NCI-H748 (cell line): ENCODE measurements at regions not wholly inside any gene's neighbourhood (a gene's known extent, or its start where the extent isn't known, plus 50 kb on each side); places are given as distances from the start of the nearest gene placed in this dataset.
"Not testable (repeated sequence)": the region's sequence is repeated elsewhere in the genome, so short reads cannot be mapped to it uniquely, and the experiment has no call there.

Source experiments
- DNase-seq: peaks from one replicate; lab custom pipeline; 2025; ENCODE audit not compliant: unreplicated experiment; lab: John Stamatoyannopoulos, UW

DNA sequence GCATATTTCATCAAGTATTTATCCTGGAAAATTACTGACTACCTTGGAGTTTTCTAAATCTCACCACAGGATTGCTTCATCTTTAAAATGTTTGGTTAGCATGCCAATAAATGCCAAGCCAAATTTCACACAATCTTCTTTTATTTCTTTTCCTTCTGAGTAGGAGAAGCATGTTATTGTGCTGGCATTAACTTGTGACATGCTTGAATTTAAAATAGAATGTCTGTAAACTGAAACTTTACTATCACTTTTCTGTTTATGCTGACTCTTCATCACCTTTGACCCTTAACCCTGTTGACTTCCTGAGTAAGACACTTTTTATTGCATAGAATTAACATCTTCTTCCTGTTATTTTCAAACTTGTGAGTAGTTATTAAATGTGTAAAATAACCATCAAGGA is 56.2 kb upstream of the LRRTM4 start:
- DNase-seq = no peak

DNA sequence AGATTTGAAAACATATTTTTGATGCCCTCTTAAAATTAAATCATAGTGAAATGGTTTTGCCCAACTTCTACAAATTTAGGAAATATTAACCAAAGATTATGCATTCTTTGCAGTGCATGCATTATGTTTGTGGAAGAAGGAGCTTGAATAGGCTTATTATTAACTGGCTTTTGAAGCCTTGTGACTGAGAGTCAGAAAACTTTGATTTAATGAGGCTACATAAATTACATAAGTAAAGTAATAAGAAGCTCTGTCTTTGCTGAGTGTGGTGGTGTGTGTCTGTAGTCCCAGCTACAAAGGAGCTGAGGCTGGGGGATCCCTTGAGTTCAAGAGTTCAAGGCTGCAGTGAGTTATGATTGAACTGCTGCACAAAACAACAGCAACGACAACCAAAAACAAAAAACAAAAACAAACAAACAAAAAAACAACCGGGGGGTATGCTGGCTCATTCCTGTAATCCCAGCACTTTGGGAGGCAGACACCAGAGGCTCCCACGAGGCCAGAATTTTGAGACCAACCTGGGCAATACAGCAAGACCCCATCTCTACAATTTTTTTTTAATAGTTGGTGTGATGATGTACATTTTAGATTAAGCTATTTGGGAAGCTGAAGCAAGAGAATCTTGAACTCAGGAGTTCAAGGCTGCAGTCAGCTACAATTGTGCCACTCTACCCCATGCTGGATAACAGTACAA is 57.0 kb upstream of the LRRTM4 start:
- DNase-seq = no peak

DNA sequence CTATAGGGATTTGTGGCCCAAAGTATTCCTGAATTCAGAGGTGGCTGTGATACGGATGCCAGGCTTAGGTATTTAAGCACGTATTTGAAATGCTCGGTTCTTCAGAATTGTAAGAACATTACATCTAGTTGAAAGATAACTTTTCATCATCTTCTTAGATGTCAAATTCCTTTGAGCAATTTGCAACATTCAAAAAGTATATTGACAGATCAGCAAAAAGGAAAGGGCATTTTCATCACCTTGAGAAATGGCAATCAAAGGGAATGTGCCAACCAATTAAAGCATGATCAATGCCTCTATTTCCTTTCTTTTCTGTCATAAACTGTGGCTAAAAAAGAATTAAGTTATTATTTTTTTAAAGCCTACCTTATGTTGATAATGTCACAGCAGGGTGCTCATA is 66.3 kb upstream of the LRRTM4 start:
- DNase-seq = no peak

DNA sequence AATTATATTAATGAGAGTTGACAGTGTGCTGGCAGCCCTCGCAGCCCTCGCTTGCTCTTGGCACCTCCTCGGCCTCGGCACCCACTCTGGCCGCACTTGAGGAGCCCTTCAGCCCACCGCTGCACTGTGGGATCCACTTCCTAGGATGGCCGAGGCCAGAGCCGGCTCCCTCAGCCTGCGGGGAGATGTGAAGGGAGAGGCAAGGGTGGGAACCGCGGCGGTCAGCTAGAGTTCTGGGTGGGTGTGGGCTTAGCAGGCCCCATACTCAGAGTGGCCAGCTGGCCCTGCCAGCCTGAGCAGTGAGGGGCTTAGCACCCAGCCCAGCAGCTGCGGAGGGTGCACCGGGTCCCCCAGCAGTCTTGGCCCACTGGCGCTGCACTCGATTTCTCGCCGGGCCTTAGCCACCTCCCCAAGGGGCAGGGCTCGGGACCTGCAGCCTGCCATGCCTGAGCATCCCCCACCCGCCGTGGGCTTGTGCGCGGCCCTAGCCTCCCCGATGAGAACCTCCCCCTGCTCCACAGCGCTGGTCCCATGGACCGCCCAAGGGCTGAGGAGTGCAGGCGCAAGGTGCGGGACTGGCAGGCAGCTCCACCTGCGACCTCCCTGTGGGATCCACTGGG is 68.2 kb upstream of the LRRTM4 start:
- no peak for DNase-seq

DNA sequence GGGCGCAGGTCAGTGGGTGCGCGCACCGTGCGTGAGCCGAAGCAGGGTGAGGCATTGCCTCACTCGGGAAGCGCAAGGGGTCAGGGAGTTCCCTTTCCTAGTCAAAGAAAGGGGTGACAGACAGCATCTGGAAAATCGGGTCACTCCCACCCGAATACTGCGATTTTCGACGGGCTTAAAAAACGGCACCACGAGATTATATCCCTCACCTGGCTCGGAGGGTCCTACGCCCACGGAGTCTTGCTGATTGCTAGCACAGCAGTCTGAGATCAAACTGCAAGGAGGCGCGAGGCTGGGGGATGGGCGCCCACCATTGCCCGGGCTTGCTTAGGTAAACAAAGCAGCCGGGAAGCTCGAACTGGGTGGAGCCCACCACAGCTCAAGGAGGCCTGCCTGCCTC is 70.8 kb upstream of the LRRTM4 start:
- DNase-seq = peak; percentile 61

DNA sequence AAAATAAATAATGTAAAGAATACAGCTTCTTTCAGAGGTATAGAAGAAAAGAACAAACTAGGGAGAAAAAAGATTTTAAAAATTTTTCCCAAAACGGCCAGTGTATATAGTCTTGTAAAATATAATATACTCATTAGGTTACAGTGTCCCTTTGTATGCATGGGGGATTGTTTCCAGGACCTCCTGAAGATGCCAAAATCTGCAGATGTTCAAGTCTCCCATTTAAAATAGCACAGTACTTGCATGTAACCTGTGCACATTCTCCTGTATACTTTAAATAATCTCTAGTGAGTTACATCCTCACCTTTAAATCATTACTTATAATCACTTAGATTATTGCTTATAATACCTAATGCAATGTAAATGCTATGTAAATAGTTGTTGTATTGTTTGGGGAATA is 80.6 kb upstream of the LRRTM4 start:
- DNase-seq = no peak

DNA sequence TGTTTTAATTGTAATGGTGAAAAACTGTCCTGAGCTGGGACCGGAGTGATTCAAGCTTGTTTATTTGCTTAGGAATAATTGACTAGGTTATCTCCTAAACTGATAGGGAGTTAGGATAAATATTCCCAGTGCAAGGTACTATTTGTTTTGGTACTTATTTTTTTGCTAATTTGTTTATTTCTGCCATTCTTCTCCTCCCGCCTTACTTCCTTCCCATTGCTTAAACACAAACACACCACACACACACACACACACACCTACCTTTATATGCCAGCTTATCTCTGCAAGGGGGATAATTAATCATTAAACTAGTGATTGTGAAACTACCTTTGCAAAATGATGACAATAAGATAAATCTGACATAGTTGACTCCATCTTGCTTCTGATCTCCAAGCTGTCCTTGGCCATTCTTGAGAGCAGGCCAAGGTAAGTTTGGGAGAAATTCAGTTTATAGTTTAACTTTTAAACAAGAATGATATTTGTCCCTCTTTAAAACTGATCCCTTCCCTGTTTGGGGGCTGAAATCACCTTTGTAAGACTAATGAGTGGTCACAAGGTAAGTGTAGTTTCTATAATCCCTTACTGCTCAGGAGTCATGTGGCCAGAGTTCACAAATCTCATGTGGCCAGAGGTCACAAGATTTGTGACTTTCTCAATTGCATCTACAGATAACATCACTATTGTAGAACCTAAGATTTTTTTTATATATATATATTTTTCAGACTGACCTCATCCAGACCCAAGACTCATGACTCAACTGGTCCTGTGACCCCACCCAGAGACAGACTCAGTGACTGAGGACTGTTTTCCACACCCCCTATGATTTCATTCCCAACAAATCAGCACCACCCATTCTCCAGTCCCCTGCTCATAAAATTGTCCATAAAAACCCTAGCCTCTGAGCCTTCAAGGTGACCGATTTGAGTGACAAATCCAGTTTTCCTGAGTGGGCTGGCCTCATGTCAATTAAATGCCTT is 83.1 kb upstream of the LRRTM4 start:
- no peak for DNase-seq

DNA sequence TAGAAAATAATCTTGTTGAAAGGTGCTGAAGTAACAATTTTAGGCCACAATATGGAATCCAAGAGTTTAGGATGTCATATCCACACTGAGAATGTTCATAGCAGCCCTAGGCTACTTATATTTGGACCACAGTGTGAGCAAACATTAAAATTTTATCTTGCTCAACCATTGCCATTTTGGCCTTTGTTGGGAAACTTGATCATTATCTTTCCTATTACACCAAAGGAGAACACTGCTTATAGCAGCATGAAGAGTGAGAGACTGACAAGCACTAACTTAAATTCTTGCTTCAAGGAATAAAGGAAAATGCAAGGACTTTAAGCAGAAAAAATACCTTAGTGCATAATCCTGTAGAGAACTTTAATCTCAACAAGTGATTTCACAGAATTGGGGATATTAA is 86.3 kb upstream of the LRRTM4 start:
- no peak for DNase-seq

DNA sequence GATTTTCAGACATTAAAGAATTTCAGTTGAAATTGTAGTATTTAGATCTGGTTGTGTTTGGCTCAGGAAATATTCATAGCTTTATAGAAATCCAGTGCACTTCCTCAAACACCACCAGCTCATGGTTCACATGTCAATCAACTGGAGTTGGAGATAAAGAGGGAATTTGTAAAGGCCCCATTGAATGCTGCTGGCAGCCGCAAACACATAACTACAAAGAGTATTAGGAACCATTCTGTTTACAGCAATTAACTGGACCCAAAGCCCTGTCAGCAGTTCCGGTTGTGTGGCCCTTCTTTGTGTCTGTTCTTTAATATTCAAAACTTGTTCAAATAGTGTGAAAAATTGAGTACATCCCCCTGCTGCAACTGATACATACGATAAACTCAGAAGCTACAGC is 107.4 kb upstream of the LRRTM4 start:
- peak; percentile 21 for DNase-seq

DNA sequence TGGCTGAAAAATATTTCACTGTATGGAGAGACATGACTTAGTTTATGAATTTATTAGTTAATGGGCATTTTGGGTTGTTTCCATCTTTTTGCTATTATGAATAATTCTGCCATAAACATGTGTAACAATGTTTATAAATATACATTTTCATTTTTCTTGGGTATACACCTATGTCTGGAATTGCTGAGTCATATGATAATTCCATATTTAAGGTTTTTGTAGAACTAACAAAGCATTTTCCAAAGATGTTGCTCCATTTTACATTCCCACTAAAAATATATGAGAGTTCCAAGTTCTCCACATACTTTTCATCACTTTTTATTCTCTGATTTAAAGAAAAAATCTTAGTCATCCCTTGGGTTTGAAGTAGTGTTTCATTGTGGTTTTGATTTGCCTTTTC is 108.8 kb upstream of the LRRTM4 start:
- DNase-seq = no peak

DNA sequence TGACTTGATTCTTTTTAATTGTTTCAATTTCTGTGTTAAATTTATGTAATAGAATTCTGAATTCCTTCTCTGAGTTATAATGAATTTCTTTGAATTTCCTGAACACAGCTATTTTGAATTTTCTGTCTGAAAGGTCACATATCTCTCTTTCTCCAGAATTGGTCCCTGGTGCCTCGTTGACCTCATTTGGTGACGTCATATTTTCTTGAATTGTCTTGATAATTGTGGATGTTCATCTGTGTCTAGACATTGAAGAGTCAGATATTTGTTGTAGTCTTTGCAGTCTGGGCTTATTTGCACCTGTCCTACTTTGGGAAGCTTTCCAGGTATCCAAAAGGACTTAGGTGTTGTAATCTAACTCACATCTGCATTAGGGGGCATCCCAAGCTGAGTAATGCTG is 111.4 kb upstream of the LRRTM4 start:
- DNase-seq = no peak

DNA sequence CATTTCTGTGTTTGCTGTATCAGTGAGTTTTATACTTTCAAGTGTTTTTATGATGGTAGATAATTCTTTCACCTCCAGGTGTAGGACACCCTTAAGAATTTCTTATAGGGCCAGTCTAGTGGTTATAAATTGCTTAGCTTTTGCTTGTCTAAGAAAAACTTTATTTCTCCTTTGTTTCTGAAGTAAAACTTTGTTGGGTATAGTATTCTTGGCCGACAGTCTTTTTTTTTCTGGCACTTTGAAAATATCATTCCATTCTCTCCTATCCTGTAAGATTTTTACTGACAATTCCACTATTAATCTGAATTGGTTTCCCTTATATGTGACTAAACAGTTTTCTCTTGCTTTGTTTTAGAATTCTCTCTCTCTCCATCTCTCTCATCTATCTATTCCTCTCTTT is 118.7 kb upstream of the LRRTM4 start:
- DNase-seq = no peak

DNA sequence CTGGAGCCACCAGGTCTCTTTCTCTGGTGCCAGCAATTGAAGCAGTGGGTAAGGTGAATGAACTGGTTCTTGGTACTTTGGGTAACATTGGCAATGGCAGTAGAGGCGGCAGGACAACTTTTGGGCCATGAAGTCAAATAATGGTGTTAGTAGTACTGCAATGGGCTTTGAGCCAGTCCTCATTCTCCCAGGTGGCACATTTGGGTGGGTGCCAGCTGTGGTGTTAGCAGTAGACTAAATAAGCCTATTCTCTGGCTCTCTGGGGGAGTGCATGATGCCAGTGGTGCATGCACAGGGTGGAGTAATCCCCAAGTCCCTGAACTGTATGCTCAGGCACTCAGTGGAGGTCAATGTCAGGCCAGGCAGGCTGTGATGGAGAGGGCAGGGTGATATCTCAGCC is 120.2 kb upstream of the LRRTM4 start:
- DNase-seq = no peak

DNA sequence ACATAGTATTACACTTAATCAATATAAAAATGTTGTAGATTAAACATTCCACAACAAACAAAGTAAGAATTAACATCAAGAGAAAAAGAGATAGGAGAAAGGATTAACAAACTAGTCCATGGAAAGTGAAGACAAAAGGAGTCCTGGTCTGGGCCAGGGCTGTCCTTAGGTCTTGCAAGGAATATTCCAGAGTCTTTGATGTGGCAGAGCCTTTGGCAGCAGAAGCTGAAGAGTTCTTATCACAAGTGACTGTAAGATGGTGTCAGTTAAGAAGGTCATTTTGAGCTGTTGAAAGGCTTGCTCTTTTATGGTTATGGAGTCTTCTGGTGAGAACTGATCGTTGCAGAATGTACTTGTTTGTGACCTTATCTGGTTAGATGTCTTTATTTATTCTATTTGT is 127.7 kb upstream of the LRRTM4 start:
- no peak for DNase-seq

DNA sequence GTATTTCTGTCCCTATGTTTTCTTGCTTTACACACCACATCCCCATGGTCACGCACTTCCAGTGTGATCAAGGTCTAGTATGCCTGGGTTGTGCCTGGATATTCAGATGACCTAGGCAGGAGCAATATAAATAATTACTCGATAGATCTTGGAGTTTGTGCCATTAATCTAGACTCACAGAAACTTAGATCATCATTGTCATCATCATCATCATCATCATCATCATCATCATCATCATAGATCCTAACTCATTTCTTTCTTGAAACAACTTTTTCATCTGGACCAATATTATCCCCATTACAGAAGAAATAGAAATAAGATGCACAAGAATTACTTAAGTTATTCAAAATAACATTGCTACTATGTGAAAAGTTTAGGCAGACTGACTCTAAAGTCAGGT is 130.3 kb upstream of the LRRTM4 start:
- no peak for DNase-seq

DNA sequence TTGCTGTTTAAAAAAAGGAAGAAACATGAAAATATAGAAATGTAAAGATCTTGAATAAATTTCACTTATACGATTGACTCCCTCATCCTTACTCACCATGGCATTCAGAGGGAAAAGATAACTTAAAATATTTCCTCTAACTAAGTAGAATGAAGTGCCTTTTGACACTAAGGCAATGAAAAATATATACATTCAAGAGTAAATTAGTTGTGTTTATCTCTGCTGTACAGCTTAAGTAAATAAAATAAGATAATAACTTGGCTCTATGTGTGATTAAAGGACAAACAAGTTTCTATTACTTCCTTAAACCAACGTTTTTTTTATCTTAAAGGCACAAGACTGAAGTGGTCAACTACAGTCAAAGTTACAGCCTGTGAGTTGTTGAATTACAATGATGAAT is 142.3 kb upstream of the LRRTM4 start:
- DNase-seq = no peak

DNA sequence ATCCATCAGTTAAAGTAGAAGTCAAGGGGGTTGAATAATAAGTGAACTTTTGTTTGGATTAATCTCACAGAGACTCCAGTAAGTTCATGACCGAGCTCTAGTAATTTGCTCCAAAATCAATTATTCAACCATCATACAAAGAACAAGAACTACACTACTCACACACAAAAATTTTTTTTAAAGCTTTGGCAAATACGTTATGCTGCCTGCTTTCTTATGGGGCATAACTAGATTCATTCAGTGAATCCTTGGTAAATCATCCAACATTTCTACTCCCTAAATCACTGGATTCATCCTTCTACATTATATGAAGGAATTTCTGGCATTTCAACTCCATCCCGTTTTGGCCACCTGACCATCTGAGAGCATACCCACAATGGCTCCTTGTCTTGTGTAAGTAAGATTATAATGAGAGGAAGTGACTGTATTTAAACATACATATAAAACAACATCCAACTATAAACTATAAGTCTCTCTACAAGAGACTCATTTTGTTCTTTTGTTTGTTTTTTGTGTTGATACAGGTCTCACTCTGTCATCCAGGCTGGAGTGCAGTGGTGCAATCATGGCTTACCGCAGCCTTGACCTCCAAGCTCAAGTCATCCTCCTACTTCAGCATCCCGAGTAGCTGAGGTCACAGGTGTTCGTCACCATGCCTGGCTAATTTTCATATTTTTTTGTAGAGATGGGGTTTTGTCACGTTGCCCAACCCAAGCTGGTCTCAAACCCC is 144.2 kb upstream of the LRRTM4 start:
- DNase-seq = no peak

DNA sequence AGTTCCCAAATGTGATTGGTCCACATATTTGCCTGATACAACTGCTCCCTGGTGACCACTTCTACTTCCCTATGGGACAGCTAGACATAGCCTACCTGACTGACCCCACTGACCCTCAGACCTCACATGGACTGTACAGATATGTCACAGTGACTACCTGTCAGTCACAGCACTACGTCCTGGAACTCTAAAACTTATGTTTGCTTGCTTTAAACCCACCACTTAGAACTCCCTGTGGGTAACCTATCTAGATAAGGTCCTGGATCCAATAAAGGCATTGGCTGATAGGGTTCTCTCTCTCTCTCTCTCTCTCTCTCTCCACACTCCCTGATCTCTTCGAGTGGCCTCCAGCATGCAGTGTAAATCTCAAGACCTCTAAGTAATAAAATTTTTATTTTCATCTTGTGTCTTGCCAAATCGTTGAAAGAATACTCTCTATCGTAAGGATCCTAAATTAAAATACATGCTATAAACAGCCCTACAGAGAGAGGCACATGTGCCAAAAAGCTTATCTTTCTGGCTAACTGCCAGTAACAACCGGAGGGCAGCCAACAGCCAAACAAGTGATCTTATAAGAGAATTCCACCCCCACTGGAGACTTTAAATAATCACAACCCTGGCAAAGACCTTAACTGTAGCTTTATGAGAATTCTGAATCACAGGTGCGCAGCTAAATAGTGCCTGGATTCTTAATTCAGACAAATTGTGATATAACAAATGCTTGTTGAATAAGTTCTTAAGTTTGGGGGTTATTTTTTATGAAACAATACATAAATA is 162.6 kb upstream of the LRRTM4 start:
- not testable (repeated sequence) for DNase-seq

DNA sequence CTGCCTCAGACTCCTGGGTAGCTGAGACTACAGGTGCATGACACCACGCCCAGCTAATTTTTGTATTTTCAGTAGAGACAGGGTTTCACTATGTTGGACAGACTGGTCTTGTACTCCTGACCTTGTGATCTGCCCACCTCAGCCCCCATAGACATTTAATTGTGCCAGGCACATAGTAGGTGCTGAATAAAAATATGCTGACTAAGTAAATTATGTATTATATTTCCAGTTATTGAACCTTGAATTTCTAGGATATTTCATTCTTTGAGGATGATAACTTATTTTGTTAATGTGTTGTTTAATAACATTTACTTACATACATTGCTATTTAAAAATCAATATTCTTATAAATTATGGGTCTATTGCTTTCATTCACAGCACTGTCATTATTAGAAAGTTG is 190.4 kb upstream of the LRRTM4 start:
- no peak for DNase-seq

DNA sequence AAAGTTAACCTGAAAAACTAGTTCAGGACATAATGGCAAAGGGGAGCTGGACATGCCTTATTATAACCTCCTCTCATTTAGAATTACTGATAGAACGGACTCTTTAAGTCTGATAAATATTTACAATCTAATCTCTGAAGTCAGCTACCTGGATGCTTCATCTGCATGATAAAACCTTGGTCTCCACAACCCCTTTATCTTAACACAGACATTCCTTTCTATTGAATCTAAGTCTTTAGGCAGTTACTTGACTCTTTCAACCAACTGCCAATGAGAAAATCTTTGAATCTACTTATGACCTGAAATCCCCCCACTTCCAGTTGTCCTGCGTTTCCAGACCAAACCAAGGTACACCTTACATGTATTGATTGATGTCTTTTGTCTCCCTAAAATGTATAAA is 191.2 kb upstream of the LRRTM4 start:
- DNase-seq = no peak

DNA sequence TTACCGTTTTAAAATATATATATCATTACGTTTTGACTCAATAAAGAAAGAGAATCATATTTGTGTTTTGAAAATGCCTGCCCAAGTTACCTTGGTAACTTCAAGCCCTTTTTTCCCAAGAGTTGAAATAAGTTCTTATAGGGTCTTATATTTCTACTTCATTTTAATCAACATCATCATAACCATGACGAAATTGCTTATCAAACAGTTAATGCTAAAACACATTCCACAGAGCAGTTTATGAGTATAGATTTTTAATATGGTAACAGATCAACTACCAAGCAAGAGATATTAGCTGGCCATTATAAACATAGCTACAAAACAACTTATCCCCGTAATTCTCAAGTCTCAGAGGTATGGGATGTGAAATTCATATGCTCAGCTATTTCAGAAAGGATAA is 197.9 kb upstream of the LRRTM4 start:
- no peak for DNase-seq
